ENCODE measurements at regions not wholly inside any gene's neighbourhood (a gene's known extent, or its start where the extent isn't known, plus 50 kb on each side); places are given as distances from the start of the nearest gene placed in this dataset.

- TF ChIP-seq YY1 (IDR thresholded peaks at IDR 0.05; ENCODE audit: insufficient read depth, insufficient read length) (no peak), SUZ12 (IDR thresholded peaks at IDR 0.05; ENCODE audit: extremely low read depth, insufficient read depth, insufficient read length) (no peak), ZNF274 (IDR thresholded peaks at IDR 0.05; ENCODE audit: low read depth, low read length) (no peak)
These were observed 144.2 kb upstream of the ID2 start for GRCh38 chr2:8537562-8538155.

All from NT2/D1 (cell line).